ENCODE measurements at regions not wholly inside any gene's neighbourhood (a gene's known extent, or its start where the extent isn't known, plus 50 kb on each side); places are given as distances from the start of the nearest gene placed in this dataset.

DNA sequence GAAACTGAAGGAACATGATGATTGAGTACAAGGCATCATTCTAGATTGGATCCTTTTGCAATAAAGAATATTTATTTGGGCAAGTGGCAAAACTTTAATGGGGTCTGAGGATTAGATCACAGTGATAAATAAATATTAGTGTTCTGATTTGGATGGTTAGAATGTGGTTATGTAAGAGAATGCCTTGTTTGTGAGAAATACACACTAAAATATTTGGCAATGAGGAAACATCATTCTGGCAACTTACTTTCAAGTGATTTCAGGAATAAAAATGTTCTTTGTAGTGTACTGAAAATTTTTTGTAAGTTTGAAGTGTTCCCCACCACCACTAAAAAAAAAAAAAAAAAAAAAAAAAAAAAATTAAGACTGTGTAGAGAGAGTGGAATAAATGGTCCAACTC is 185.1 kb upstream of the NEBL start:
- Histone ChIP-seq H3K4me3 (ENCODE audit: low read length) (no peak overlapping the region), H3K27me3 (ENCODE audit: control insufficient read depth, insufficient read depth, low read length) (no peaks in the 10 kb centered on the region), H3K4me1 (ENCODE audit: control insufficient read depth, insufficient read depth, low read length) (no peaks in the 10 kb centered on the region), H3K9me3 (replicated peaks; ENCODE audit: control insufficient read depth, low read depth, low read length) (no peaks in the 10 kb centered on the region), H3K27ac (ENCODE audit: low read length) (no peak overlapping the region), H3K36me3 (ENCODE audit: control insufficient read depth, insufficient read depth, low read length) (no peaks in the 10 kb centered on the region)
- no peak for DNase-seq

DNA sequence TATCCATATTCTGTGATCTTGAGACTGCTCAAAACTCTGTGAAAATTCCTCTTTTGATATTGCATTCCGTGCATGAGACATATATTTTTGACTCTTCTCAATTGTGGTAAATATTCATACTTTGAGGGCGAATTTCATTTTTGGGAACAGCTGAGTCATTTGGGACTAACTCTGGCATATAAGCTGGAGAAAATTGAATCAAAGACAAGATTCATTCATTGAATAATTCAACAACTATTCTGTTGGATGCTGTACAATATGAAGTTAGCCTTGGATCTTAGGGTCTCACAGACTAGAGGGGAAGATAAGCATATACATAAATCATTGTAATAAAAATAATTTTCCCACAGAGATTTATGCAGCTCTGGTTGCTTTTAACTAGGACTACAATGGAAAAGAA is 183.2 kb upstream of the NEBL start:
- H3K27ac ChIP-seq (ENCODE audit: low read length): no peak overlapping the region
- H3K4me1 ChIP-seq (ENCODE audit: control insufficient read depth, insufficient read depth, low read length): no peaks in the 10 kb centered on the region
- H3K4me3 ChIP-seq (ENCODE audit: low read length): no peak overlapping the region
- no peaks in the 10 kb centered on the region for H3K9me3 ChIP-seq (replicated peaks; ENCODE audit: control insufficient read depth, low read depth, low read length)
- no CpG with 5 or more reads among the region's 2 CpGs for WGBS (ENCODE audit: insufficient coverage)
- H3K36me3 ChIP-seq (ENCODE audit: control insufficient read depth, insufficient read depth, low read length): no peaks in the 10 kb centered on the region
- DNase-seq: peak; percentile 72
- no peaks in the 10 kb centered on the region for H3K27me3 ChIP-seq (ENCODE audit: control insufficient read depth, insufficient read depth, low read length)

DNA sequence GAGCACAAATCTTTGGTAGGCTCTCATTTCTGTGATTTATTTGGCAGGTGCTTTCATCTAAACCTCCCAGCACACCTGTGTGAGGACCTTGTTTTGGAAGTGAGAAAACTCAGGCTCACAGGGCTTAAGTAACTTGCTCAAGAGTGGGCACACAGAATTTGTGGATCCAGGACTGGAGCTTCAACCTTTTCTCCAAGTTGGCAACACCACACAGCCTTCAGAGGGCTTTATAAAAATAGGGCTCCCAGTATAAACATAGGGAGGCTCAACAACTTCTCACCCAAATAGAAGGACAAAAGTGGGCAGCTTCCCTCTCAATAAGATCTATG is 182.2 kb upstream of the NEBL start:
- Histone ChIP-seq H3K4me1 (ENCODE audit: control insufficient read depth, insufficient read depth, low read length) (no peaks in the 10 kb centered on the region), H3K4me3 (ENCODE audit: low read length) (no peak overlapping the region), H3K27me3 (ENCODE audit: control insufficient read depth, insufficient read depth, low read length) (no peaks in the 10 kb centered on the region), H3K27ac (ENCODE audit: low read length) (no peak overlapping the region), H3K9me3 (replicated peaks; ENCODE audit: control insufficient read depth, low read depth, low read length) (no peaks in the 10 kb centered on the region), H3K36me3 (ENCODE audit: control insufficient read depth, insufficient read depth, low read length) (no peaks in the 10 kb centered on the region)
- no peak for DNase-seq

DNA sequence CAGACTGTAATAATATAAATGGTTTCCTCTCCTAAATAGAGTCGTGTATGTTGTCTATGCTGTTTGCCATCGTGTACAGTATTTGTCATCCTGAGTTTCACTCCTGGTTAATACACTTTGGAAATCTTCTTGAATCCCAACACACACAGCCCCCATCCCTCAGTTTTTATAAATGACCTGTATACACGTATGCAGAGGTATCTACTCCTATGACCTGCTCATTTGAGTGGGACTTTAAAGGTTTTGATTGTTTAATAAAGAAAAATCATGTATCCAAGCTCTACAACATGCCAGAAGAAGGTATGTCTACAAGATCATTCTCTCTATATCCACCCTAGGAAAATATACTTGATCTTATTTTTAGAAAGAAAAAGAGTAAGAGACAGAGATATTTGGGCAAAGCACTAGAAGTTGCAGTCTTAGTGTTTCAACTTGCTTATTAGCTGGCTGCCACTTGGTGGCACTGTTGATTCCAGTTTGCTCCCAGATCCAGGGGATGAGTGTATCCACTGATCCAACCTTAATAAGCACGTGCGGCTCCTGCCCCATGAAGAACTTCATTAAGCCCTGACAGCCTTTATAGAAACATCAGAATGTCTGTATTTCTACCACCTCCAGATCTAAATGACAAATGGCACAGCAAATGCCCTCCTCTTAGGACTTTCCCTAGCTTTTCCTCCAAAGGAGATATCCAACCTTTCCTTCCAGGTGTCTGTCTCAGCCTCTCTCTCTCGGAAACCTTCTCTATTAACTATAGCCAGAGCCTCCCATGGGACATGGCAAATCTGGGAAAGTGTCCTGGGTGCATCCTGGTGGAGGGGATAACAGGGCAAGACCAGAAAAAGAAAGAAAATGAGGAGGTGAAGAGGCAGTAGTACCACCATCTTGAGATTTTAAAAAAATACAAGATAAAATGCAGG is 181.6 kb upstream of the NEBL start:
- peak; percentile 85 for DNase-seq
- Histone ChIP-seq H3K4me3 (ENCODE audit: low read length) (no peak overlapping the region), H3K9me3 (replicated peaks; ENCODE audit: control insufficient read depth, low read depth, low read length) (no peaks in the 10 kb centered on the region), H3K36me3 (ENCODE audit: control insufficient read depth, insufficient read depth, low read length) (no peaks in the 10 kb centered on the region), H3K27ac (ENCODE audit: low read length) (no peak overlapping the region), H3K4me1 (ENCODE audit: control insufficient read depth, insufficient read depth, low read length) (no peaks in the 10 kb centered on the region), H3K27me3 (ENCODE audit: control insufficient read depth, insufficient read depth, low read length) (no peaks in the 10 kb centered on the region)
- 11% methylated on average over 2 of the region's 6 CpGs for whole genome bisulfite sequencing (ENCODE audit: insufficient coverage)

DNA sequence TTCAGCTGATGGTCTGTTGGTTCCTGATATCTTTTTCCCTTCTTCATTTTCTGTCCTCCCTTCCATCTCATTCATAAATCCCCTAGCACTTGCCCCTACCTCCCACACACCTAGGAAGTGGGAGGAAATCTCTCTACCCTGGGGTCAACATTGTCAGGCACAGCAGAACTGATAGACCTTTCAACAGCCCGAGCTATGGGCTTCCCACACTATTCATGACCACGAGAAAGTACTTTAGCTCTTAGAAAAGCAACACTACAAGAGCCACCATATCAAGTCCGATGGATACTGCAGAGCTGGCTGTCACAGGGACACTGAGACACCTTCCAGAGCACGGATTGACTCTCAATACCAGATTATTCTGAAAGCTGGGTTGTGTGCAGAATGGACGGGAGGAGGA is 180.6 kb upstream of the NEBL start:
- no peak for DNase-seq
- Histone ChIP-seq H3K4me3 (ENCODE audit: low read length) (no peak overlapping the region), H3K36me3 (ENCODE audit: control insufficient read depth, insufficient read depth, low read length) (no peaks in the 10 kb centered on the region), H3K27ac (ENCODE audit: low read length) (no peak overlapping the region), H3K4me1 (ENCODE audit: control insufficient read depth, insufficient read depth, low read length) (no peaks in the 10 kb centered on the region), H3K27me3 (ENCODE audit: control insufficient read depth, insufficient read depth, low read length) (no peaks in the 10 kb centered on the region), H3K9me3 (replicated peaks; ENCODE audit: control insufficient read depth, low read depth, low read length) (no peaks in the 10 kb centered on the region)
- WGBS (ENCODE audit: insufficient coverage): no CpG with 5 or more reads among the region's 5 CpGs

DNA sequence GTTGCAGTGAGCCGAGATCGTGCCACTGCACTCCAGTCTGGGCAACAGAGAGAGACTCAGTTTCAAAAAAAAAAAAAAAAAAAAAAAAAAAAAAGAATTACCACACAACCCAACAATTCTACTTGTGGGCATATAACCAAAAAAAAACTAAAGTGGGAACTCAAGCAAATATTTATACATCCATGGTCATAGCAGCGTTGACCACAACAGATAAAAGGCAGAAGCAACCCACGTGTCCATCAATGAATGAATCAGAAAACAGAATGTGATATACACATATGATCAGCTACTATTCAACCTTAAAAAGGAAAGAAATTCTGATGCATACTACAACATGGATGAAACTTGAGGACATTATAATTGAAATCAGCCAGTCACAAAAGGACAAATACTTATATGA is 179.3 kb upstream of the NEBL start:
- WGBS (ENCODE audit: insufficient coverage): no CpG with 5 or more reads among the region's 4 CpGs
- Histone ChIP-seq H3K4me3 (ENCODE audit: low read length) (no peak overlapping the region), H3K36me3 (ENCODE audit: control insufficient read depth, insufficient read depth, low read length) (no peaks in the 10 kb centered on the region), H3K27me3 (ENCODE audit: control insufficient read depth, insufficient read depth, low read length) (no peaks in the 10 kb centered on the region), H3K27ac (ENCODE audit: low read length) (no peak overlapping the region), H3K9me3 (replicated peaks; ENCODE audit: control insufficient read depth, low read depth, low read length) (no peaks in the 10 kb centered on the region), H3K4me1 (ENCODE audit: control insufficient read depth, insufficient read depth, low read length) (no peaks in the 10 kb centered on the region)
- no peak for DNase-seq

DNA sequence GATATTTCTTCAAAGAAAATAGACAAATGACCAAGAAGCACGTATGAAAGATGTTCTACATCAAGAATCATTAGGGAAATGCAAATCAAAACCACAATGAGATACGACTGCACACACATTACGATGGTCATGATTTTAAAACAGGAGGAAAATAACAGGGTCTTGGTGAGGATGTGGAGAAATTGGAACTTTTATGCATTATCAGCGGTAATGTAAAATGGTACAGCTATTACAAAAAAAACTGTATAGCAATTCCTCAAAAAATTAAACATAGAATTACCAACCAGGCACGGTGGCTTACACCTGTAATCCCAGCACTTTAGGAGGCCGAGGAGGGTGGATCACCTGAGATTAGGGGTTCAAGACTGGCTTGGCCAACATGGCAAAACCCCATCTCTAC is 178.8 kb upstream of the NEBL start:
- DNase-seq: no peak
- Histone ChIP-seq H3K27me3 (ENCODE audit: control insufficient read depth, insufficient read depth, low read length) (no peaks in the 10 kb centered on the region), H3K4me1 (ENCODE audit: control insufficient read depth, insufficient read depth, low read length) (no peaks in the 10 kb centered on the region), H3K9me3 (replicated peaks; ENCODE audit: control insufficient read depth, low read depth, low read length) (no peaks in the 10 kb centered on the region), H3K27ac (ENCODE audit: low read length) (no peak overlapping the region), H3K36me3 (ENCODE audit: control insufficient read depth, insufficient read depth, low read length) (no peaks in the 10 kb centered on the region), H3K4me3 (ENCODE audit: low read length) (no peak overlapping the region)
- no CpG with 5 or more reads among the region's 6 CpGs for WGBS (ENCODE audit: insufficient coverage)

DNA sequence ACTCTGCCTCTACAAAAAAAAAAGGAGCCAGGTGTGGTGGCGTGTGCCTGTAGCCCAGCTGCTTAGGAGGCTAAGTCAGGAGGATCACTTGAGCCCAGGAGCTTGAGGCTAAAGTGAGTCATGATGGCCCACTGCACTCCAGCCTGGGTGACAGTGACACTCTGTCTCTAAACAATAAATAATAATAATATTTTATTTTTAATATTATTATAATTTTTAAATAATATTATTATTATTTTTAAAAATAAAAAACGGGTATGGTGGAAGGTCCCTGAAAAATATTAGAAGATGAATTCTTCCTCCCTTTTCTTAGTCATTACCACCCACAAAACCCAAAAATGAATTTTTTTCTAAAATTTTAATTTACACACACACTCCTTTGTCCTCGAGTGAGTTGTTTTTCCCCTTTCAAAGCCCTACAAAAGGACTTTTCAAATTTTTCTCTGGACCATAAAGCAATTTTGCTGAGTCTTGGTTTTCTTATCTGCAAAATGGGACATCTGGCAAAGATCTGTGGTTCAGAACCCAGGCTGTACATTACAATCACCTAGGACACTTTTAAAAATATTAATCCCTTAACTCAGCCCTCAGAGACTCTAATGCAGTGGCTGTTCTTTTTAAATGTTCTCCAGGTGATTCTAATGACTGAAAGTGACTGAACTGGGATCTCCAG is 174.0 kb upstream of the NEBL start:
- Histone ChIP-seq H3K9me3 (replicated peaks; ENCODE audit: control insufficient read depth, low read depth, low read length) (no peaks in the 10 kb centered on the region), H3K27me3 (ENCODE audit: control insufficient read depth, insufficient read depth, low read length) (no peaks in the 10 kb centered on the region), H3K27ac (ENCODE audit: low read length) (no peak overlapping the region), H3K36me3 (ENCODE audit: control insufficient read depth, insufficient read depth, low read length) (no peaks in the 10 kb centered on the region), H3K4me3 (ENCODE audit: low read length) (no peak overlapping the region), H3K4me1 (ENCODE audit: control insufficient read depth, insufficient read depth, low read length) (no peaks in the 10 kb centered on the region)
- 100% methylated on average over 1 of the region's 3 CpGs for WGBS (ENCODE audit: insufficient coverage)
- no peak for DNase-seq

DNA sequence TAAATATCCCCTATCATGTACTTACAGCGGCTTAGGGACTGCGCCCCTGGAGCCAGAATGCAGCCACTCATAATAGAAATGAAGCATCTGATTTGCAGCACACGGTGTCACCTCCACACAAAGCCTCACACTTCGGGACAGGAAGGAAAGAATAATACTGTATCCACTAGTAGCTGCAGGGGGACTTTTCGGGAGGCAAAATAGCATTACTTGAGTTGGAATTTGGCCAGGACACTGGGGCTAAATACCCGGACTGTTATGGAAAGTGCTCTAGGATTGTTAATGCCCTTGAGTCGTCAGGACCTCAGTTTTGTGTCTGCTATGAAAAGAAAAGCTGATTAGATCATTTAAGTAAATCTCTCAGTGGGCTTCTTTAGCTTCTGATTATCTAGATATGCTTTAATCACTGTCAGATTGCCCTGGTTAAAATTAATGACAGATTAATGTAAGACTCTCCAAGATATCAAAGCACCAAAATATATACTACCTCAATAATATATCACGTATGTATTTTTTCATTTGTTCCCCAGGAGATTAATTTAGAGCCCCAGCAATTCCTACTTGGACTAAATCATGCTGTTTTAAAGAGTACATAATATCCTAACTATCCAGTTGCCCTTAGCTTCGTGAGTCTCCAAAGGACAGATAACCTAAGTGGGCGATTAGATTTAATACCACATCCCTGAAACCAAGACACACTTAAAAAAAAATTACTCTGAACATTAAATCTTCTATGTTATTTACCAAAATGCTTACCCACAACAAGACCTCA is 173.0 kb upstream of the NEBL start:
- Histone ChIP-seq H3K27me3 (ENCODE audit: control insufficient read depth, insufficient read depth, low read length) (no peaks in the 10 kb centered on the region), H3K9me3 (replicated peaks; ENCODE audit: control insufficient read depth, low read depth, low read length) (no peaks in the 10 kb centered on the region), H3K4me3 (ENCODE audit: low read length) (no peak overlapping the region), H3K4me1 (ENCODE audit: control insufficient read depth, insufficient read depth, low read length) (no peaks in the 10 kb centered on the region), H3K27ac (ENCODE audit: low read length) (no peak overlapping the region), H3K36me3 (ENCODE audit: control insufficient read depth, insufficient read depth, low read length) (no peaks in the 10 kb centered on the region)
- no peak for DNase-seq
- WGBS (ENCODE audit: insufficient coverage): 31% methylated on average over 3 of the region's 10 CpGs

DNA sequence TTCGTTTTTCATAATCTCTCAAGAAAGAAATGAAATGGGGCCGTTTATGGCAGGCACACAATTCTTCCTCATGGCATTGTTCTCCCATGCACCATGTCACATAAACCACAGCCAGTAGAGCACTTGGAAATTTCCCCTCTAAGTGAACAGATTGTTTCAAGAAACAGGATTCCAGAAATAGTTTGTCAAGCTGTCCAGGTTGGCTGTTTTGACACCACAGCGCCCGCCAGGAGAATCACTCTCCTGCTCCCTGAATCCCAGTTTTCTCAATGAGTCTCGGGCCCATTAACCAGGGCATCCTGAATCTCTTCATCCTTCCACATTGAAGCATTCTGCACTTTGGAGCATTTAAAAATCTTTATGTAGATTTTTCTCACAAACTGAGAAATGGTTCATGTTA is 172.2 kb upstream of the NEBL start:
- Histone ChIP-seq H3K4me1 (ENCODE audit: control insufficient read depth, insufficient read depth, low read length) (no peaks in the 10 kb centered on the region), H3K9me3 (replicated peaks; ENCODE audit: control insufficient read depth, low read depth, low read length) (no peaks in the 10 kb centered on the region), H3K27me3 (ENCODE audit: control insufficient read depth, insufficient read depth, low read length) (no peaks in the 10 kb centered on the region), H3K27ac (ENCODE audit: low read length) (no peak overlapping the region), H3K4me3 (ENCODE audit: low read length) (no peak overlapping the region), H3K36me3 (ENCODE audit: control insufficient read depth, insufficient read depth, low read length) (no peaks in the 10 kb centered on the region)
- 69% methylated on average over 4 of the region's 5 CpGs for WGBS (ENCODE audit: insufficient coverage)
- no peak for DNase-seq
